GM23338 (cell line): ENCODE measurements at regions not wholly inside any gene's neighbourhood (a gene's known extent, or its start where the extent isn't known, plus 50 kb on each side); places are given as distances from the start of the nearest gene placed in this dataset.

Experiments used
- ATAC-seq: fragments of 200-7000 bp; cut with Tn5 transposase; 3 replicates; pipeline ENCODE4 v1.9.1; 2020
- DNase-seq: peaks from one replicate; pipeline ENCODE4 v3.0.0-alpha.2; 2015; ENCODE audit warnings: low spot score
- H2AFZ ChIP-seq: fragments of 200-600 bp; sonication (generic); 2 replicates; pipeline ENCODE4 v1.8.0; 2016; ENCODE audit warnings: antibody characterized with exemption, mild to moderate bottlenecking, moderate library complexity
- H3F3A ChIP-seq: fragments of 200-600 bp; sonication (generic); replicated peaks from 2 replicates; pipeline ENCODE4 v1.8.0; 2017; ENCODE audit warnings: antibody characterized with exemption, mixed run types, low read depth
- H3K27ac ChIP-seq: fragments of 200-600 bp; sonication (generic); 2 replicates; pipeline ENCODE4 v1.6.1; 2016; ENCODE audit warnings: low read depth
- H3K27me3 ChIP-seq: fragments of 200-600 bp; sonication (generic); 2 replicates; pipeline ENCODE4 v1.8.0; 2016; ENCODE audit warnings: mild to moderate bottlenecking, mixed run types, moderate library complexity; ENCODE audit not compliant: insufficient read depth
- H3K36me3 ChIP-seq: fragments of 200-600 bp; sonication (generic); 2 replicates; pipeline ENCODE4 v1.8.0; 2016; ENCODE audit warnings: mild to moderate bottlenecking; ENCODE audit not compliant: insufficient read depth
- H3K4me1 ChIP-seq: fragments of 200-600 bp; sonication (generic); 2 replicates; pipeline ENCODE4 v1.8.0; 2016; ENCODE audit warnings: mild to moderate bottlenecking, moderate library complexity; ENCODE audit not compliant: insufficient read depth
- H3K4me2 ChIP-seq: fragments of 200-600 bp; sonication (generic); 2 replicates; pipeline ENCODE4 v1.7.1; 2017; ENCODE audit warnings: mixed run types
- H3K4me3 ChIP-seq: fragments of 200-600 bp; sonication (generic); 2 replicates; pipeline ENCODE4 v1.6.1; 2016; ENCODE audit warnings: mixed run types
- H3K79me2 ChIP-seq: fragments of 200-600 bp; sonication (generic); replicated peaks from 2 replicates; pipeline ENCODE4 v1.8.0; 2017; ENCODE audit warnings: mild to moderate bottlenecking; ENCODE audit not compliant: insufficient read depth
- H3K9me2 ChIP-seq: fragments of 200-600 bp; sonication (generic); 2 replicates; pipeline ENCODE4 v1.8.0; 2017; ENCODE audit not compliant: insufficient read depth
- H4K20me1 ChIP-seq: fragments of 200-600 bp; sonication (generic); replicated peaks from 2 replicates; pipeline ENCODE4 v1.8.0; 2017; ENCODE audit warnings: mild to moderate bottlenecking; ENCODE audit not compliant: insufficient read depth
- H3K27ac Mint-ChIP-seq: 2 replicates; pipeline ENCODE4 v1.8.0; 2020; ENCODE audit warnings: inconsistent platforms, mild to moderate bottlenecking, moderate library complexity, mixed read lengths
- H3K27me3 Mint-ChIP-seq: 3 replicates; pipeline ENCODE4 v1.8.0; 2022; ENCODE audit warnings: low read depth, mild to moderate bottlenecking, moderate library complexity, mixed read lengths, inconsistent platforms; ENCODE audit not compliant: insufficient read depth, poor library complexity
- H3K36me3 Mint-ChIP-seq: 3 replicates; pipeline ENCODE4 v1.8.0; 2021; ENCODE audit warnings: low read depth, mild to moderate bottlenecking, inconsistent platforms, moderate library complexity, mixed read lengths
- H3K4me1 Mint-ChIP-seq: 3 replicates; pipeline ENCODE4 v1.8.0; 2020; ENCODE audit warnings: mild to moderate bottlenecking, inconsistent platforms, mixed read lengths
- H3K4me3 Mint-ChIP-seq: 3 replicates; pipeline ENCODE4 v1.8.0; 2021; ENCODE audit warnings: moderate library complexity, mild to moderate bottlenecking, inconsistent platforms, mixed read lengths
- H3K9me3 Mint-ChIP-seq: 3 replicates; pipeline ENCODE4 v1.8.0; 2020; ENCODE audit warnings: moderate library complexity, mild to moderate bottlenecking, inconsistent platforms, mixed read lengths
- CREB1 ChIP-seq: fragments of 250-450 bp; sonication (Bioruptor Pico); IDR thresholded peaks from 2 replicates; pipeline ENCODE4 v1.5.0; 2020; ENCODE audit warnings: low read depth, mild to moderate bottlenecking, moderate library complexity
- CTCF ChIP-seq, 2 experiments: fragments of 200-600 bp in 1 of 2; sonication (generic) in 1 of 2; conservative IDR thresholded peaks; 2 replicates each; pipeline versions ENCODE4 v1.5.1 to v1.6.1; 2016 to 2017; ENCODE audit warnings: antibody characterized with exemption in 2 of 2, low read depth in 2 of 2, mild to moderate bottlenecking in 2 of 2, moderate library complexity in 1 of 2
- EZH2 ChIP-seq: fragments of 200-600 bp; sonication (generic); IDR thresholded peaks from one replicate; pipeline ENCODE4 v1.8.0; 2017; ENCODE audit warnings: antibody characterized with exemption, mild to moderate bottlenecking, low read depth; ENCODE audit not compliant: unreplicated experiment
- EZH2phosphoT487 ChIP-seq: fragments of 200-600 bp; sonication (generic); IDR thresholded peaks from one replicate; pipeline ENCODE4 v1.8.1; 2018; ENCODE audit warnings: antibody characterized with exemption; ENCODE audit not compliant: unreplicated experiment
- NANOG ChIP-seq: IDR thresholded peaks from 2 replicates; pipeline ENCODE4 v1.6.1; 2016; ENCODE audit warnings: antibody characterized with exemption, borderline replicate concordance
- REST ChIP-seq: IDR thresholded peaks from one replicate; pipeline ENCODE4 v1.6.1; 2018; ENCODE audit warnings: antibody characterized with exemption; ENCODE audit not compliant: unreplicated experiment
- ZNF114 ChIP-seq: fragments of 250-450 bp; sonication (Bioruptor Pico); IDR thresholded peaks from 2 replicates; pipeline ENCODE4 v1.5.0; 2020; ENCODE audit warnings: mild to moderate bottlenecking, moderate library complexity
- ZNF331 ChIP-seq: fragments of 250-450 bp; sonication (Bioruptor Pico); IDR thresholded peaks from 2 replicates; pipeline ENCODE4 v1.5.0; 2020; ENCODE audit warnings: low read depth, mild to moderate bottlenecking, moderate library complexity
- ZNF462 ChIP-seq: fragments of 250-450 bp; sonication (Bioruptor Pico); IDR thresholded peaks from 2 replicates; pipeline ENCODE4 v1.5.0; 2020; ENCODE audit warnings: mild to moderate bottlenecking, moderate library complexity

GRCh38 chr19:32246006-32246405 is 99.4 kb upstream of the ZNF507 start (continued):
- TF ChIP-seq ZNF462 (CRISPR knock-in tag) (no peak), NANOG (no peak), ZNF331 (CRISPR knock-in tag) (no peak), CREB1 (CRISPR knock-in tag) (no peak)

- no peaks in the 10 kb centered on the region for H3K36me3 Mint-ChIP-seq
- no peak overlapping the region for H2AFZ ChIP-seq
- peaks cover 12% of the 10 kb centered on the region for H3K27me3 Mint-ChIP-seq
- no peaks in the 10 kb centered on the region for H4K20me1 ChIP-seq
- H3K36me3 ChIP-seq, result no peaks in the 10 kb centered on the region
- H3K4me2 ChIP-seq, result no peak overlapping the region
- H3K79me2 ChIP-seq, result no peaks in the 10 kb centered on the region
- ATAC-seq, result no peak
- no peak overlapping the region for H3K4me3 ChIP-seq
- H3K9me2 ChIP-seq, result peaks cover 5% of the 10 kb centered on the region
- H3K27ac Mint-ChIP-seq, result no peak overlapping the region
- DNase-seq, result no peak
- no peak overlapping the region for H3K27ac ChIP-seq
- H3K4me1 ChIP-seq, result no peaks in the 10 kb centered on the region
- H3K4me3 Mint-ChIP-seq, result no peak overlapping the region
- no peaks in the 10 kb centered on the region for H3F3A ChIP-seq
- H3K4me1 Mint-ChIP-seq, result no peaks in the 10 kb centered on the region
- no peaks in the 10 kb centered on the region for H3K27me3 ChIP-seq
- no peaks in the 10 kb centered on the region for H3K9me3 Mint-ChIP-seq
- TF ChIP-seq REST, result no peak
- TF ChIP-seq EZH2phosphoT487, result no peak
- no peak for TF ChIP-seq EZH2
- no peak for TF ChIP-seq ZNF114 (CRISPR knock-in tag)
- TF ChIP-seq CREB1 (CRISPR knock-in tag), result no peak
- no peak for TF ChIP-seq CTCF (conservative IDR thresholded peaks at IDR 0.05; ENCODE audit: low read depth in 2 of 2)
Measured at GRCh38 chr19:32251634-32252332, 93.6 kb upstream of the ZNF507 start.
